NCI-H345 treated with DMSO at 0.1 percent for 48 hours (cell line): ENCODE measurements at regions not wholly inside any gene's neighbourhood (a gene's known extent, or its start where the extent isn't known, plus 50 kb on each side); places are given as distances from the start of the nearest gene placed in this dataset.

Experiments used
- DNase-seq: peaks from one replicate; lab custom pipeline; 2025; ENCODE audit not compliant: unreplicated experiment; lab: John Stamatoyannopoulos, UW

GRCh38 chr6:94394822-94395221 is 975.5 kb upstream of the EPHA7 start:
- no peak for DNase-seq

DNA sequence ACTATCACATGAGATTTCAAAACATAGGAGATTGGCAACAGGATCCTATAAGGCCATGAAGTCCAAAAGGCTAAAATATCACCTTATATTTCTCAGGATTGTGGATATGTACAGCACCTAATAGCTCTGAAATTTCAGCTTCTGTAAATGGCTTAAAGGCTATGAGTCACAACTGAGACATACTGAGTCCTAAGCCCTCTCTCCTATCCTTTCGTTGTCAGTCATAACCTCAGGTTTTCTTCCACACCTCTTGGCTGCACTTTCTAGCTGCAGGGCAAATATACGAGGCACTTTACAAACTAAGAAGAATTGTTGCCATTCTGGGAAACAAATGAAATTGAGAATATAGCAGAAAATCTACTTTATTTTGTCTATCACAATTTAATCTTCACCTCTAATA is 969.9 kb upstream of the EPHA7 start:
- no peak for DNase-seq

- DNase-seq, result no peak
Measured at GRCh38 chr6:94377835-94378234, 958.5 kb upstream of the EPHA7 start.

- DNase-seq, result no peak
Measured at GRCh38 chr6:94376876-94377275, 957.5 kb upstream of the EPHA7 start.

- DNase-seq, result no peak
Measured at GRCh38 chr6:94372229-94372628, 952.9 kb upstream of the EPHA7 start.

GRCh38 chr6:94367316-94367715 is 948.0 kb upstream of the EPHA7 start:
- DNase-seq, result no peak

GRCh38 chr6:94362061-94362864 is 942.9 kb upstream of the EPHA7 start:
- DNase-seq, result no peak

DNA sequence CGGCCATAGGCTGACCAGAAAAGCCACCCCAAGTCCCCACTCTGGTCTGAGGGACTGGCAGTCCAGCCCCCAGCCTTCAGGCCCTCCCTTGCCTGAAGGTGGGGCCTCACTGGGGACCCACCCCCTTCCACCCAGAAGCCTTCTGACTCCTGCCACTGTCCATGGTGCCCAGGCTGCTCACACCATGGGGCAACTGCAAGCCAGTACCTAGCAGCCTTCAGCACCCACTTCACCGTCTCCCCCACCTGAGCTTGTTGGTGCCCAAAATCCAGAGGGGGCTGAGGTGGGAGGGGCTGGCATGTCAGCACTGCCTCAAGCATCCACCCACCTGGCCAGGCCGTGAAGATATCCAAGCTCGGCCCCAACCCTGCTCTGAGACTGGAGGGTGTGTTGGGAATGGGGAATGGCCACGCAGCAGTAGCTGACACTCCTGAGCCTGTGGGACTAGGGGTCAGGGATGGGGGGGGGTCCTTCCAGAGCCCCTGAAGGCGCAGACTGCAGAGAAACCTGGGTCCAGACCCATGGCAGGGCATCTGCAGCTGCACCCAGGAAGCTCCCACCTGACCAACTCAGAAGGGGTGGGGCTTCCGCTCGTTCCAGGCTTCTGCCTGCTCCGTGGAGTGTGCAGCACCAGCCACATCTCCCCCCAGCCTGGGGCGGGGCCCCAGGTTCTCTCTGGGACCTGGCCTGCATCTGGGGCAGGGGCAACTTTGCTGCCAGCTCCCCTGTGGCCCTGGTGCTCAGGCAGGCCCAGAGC is 942.1 kb upstream of the EPHA7 start:
- DNase-seq, result no peak

GRCh38 chr6:94357381-94357980 is 938.1 kb upstream of the EPHA7 start:
- DNase-seq, result no peak

GRCh38 chr6:94350833-94351232 is 931.5 kb upstream of the EPHA7 start:
- DNase-seq, result no peak

GRCh38 chr6:94349227-94349626 is 929.9 kb upstream of the EPHA7 start:
- peak; percentile 54 for DNase-seq

DNA sequence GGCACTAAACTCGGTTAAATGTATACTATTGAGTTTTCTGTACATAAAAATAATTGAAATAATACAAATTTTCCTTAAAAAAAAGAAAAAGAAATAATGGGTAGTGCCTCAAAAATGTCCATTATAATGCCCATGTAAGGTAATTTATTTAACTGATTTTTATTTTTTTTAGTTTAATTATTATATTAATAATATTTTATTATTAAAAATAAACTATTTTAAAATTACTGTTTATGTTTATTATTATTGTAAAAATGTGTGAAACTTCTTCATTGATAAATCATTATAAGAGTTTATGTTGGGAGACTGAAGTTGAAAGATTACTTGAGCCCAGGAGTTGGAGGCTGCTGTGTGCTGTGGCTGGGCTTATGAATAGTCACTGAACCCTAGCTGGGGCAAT is 925.5 kb upstream of the EPHA7 start:
- no peak for DNase-seq

- peak; percentile 21 for DNase-seq
Measured at GRCh38 chr6:94341173-94341572, 921.8 kb upstream of the EPHA7 start.

DNA sequence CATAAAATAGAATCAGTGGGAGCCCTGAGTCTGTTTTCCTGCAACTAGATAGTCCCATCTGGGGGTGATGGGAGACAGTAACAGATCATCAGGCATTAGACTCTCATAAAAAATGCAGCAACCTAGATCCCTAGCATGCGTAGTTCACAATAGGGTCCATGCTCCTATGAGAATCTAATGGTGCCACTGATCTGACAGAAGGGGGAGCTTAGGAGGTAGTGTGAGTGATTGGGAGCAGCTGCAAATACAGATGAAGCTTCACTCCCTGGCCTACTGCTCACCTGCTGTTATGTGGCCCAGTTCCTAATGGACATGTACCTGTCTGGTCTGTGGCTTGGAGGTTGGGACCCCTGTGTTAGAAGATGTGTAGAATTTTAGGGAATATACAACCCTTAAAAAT is 904.5 kb upstream of the EPHA7 start:
- DNase-seq, result no peak

DNA sequence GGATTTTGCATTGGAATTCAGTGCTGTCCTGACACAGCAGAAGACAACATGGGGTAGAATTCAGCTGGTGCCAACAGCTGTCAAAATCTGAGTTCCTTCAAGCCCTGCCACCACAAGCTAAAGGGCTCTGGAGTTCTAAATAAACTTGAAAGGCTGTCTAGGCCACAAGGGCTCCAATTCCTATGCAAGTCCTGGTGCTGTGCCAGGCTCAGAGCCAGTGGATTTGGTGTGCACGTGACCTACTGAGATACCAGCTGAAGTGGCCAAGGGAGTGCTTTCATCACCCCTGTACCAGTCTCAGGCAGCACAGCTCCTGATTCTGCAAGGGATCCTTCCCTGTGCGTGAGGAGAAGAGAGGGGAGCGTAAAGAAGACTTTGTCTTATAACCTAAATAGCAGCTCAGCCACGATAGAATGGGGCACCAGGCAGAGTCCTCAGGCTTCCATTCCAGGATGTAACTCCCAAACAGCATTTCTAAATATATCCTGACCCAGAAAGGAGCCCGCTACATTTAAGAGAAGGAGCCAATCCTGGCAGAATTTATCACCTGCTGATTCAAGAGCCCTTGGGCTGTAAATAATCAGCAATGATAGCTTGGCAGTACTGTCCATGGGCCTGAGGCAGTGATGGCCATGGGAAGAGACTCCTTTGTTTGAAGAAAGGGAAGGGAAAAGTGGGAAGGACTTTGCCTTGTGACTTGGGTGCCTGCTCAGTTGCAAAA is 881.2 kb upstream of the EPHA7 start:
- DNase-seq, result no peak

GRCh38 chr6:94289131-94289530 is 869.8 kb upstream of the EPHA7 start:
- DNase-seq, result no peak

- DNase-seq, result no peak
Measured at GRCh38 chr6:94278146-94278545, 858.8 kb upstream of the EPHA7 start.

- DNase-seq, result peak; percentile 2
Measured at GRCh38 chr6:94272327-94272726, 853.0 kb upstream of the EPHA7 start.

GRCh38 chr6:94270091-94270948 is 851.0 kb upstream of the EPHA7 start:
- peak; percentile 14 for DNase-seq

- no peak for DNase-seq
Measured at GRCh38 chr6:94269256-94269655, 849.9 kb upstream of the EPHA7 start.
